A549 (cell line): ENCODE measurements at regions not wholly inside any gene's neighbourhood (a gene's known extent, or its start where the extent isn't known, plus 50 kb on each side); places are given as distances from the start of the nearest gene placed in this dataset.

Source experiments
- MAZ ChIP-seq: fragments of 150-350 bp; IDR thresholded peaks from 2 replicates; pipeline ENCODE4 v1.6.1; 2014; ENCODE audit warnings: antibody characterized with exemption, low read depth, low read length, borderline replicate concordance
- MYC ChIP-seq: IDR thresholded peaks from 2 replicates; pipeline ENCODE4 v1.6.1; 2012; ENCODE audit warnings: mild to moderate bottlenecking, inconsistent platforms, low read length, improper control_type of control experiment, borderline replicate concordance
- POLR2A ChIP-seq: IDR thresholded peaks from 2 replicates; pipeline ENCODE4 v1.6.1; 2012; ENCODE audit warnings: mild to moderate bottlenecking, low read length
- RAD21 ChIP-seq, 2 experiments: fragments of >200 bp in 1 of 2; sonication (Bioruptor Twin) in 1 of 2; formaldehyde crosslinking in 1 of 2; IDR thresholded peaks in 1 of 2; conservative IDR thresholded peaks in 1 of 2; 2 replicates in 1 of 2; 3 replicates in 1 of 2; pipeline ENCODE4 v1.6.1; 2012 to 2018; ENCODE audit warnings: inconsistent platforms in 1 of 2
- TF ChIP-seq, protein P1 (sequence below): fragments of >200 bp; sonication (Bioruptor Twin); formaldehyde crosslinking; IDR thresholded peaks from 3 replicates; pipeline ENCODE4 v1.5.1; 2016
- TF ChIP-seq, protein P2 (sequence below): IDR thresholded peaks from 2 replicates; pipeline ENCODE4 v1.6.1; 2012

DNA sequence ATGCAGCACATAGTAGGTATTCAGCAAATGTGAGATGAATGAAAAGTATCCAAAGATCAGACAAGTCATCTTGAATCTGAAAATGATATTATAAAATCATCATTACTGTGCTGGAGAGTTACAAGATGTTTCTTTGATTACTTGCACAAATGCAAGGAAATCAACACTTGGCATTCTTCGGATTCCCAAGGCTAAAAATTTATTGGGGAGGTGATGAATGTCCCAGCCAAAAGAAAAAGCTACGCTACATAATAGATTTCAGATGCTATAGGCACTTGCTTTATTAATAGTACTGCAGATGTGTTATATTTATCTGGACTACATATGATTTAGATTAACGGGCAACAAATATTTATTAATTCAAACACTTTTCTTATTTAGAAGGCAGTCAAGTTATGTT, 286.7 kb upstream of the TENM3 start:
- TF ChIP-seq, protein P1, sequence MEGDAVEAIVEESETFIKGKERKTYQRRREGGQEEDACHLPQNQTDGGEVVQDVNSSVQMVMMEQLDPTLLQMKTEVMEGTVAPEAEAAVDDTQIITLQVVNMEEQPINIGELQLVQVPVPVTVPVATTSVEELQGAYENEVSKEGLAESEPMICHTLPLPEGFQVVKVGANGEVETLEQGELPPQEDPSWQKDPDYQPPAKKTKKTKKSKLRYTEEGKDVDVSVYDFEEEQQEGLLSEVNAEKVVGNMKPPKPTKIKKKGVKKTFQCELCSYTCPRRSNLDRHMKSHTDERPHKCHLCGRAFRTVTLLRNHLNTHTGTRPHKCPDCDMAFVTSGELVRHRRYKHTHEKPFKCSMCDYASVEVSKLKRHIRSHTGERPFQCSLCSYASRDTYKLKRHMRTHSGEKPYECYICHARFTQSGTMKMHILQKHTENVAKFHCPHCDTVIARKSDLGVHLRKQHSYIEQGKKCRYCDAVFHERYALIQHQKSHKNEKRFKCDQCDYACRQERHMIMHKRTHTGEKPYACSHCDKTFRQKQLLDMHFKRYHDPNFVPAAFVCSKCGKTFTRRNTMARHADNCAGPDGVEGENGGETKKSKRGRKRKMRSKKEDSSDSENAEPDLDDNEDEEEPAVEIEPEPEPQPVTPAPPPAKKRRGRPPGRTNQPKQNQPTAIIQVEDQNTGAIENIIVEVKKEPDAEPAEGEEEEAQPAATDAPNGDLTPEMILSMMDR, result no peak
- no peak for TF ChIP-seq MYC
- no peak for TF ChIP-seq POLR2A
- no peak for TF ChIP-seq RAD21 (conservative IDR thresholded peaks at IDR 0.05 in 1 of 2, IDR thresholded peaks at IDR 0.05 in 1 of 2)
- no peak for TF ChIP-seq MAZ
- TF ChIP-seq, protein P2, sequence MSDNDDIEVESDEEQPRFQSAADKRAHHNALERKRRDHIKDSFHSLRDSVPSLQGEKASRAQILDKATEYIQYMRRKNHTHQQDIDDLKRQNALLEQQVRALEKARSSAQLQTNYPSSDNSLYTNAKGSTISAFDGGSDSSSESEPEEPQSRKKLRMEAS, result no peak
